ENCODE measurements at regions not wholly inside any gene's neighbourhood (a gene's known extent, or its start where the extent isn't known, plus 50 kb on each side); places are given as distances from the start of the nearest gene placed in this dataset.

GRCh38 chr7:26428571-26428970, 136.9 kb downstream of the SNX10 start:
- H3K4me1 ChIP-seq (ENCODE audit: control insufficient read depth in 4 of 4, insufficient read depth in 4 of 4, low read length in 3 of 4) = no peaks in the 10 kb centered on the region
- H3K9ac ChIP-seq (ENCODE audit: low read depth in 1 of 2, low read length in 2 of 2) = no peak overlapping the region
- WGBS = 70% methylated on average over 3 of the region's 3 CpGs
- no peak overlapping the region for H3K27ac ChIP-seq (ENCODE audit: low read depth in 1 of 2, low read length in 2 of 2)
- TF ChIP-seq FOXA1 (IDR thresholded peaks at IDR 0.05) (no peak), YY1 (IDR thresholded peaks at IDR 0.05) (no peak), ATF3 (IDR thresholded peaks at IDR 0.05) (no peak), HNF4A (conservative IDR thresholded peaks at IDR 0.05) (no peak), RAD21 (IDR thresholded peaks at IDR 0.05) (no peak), GABPA (IDR thresholded peaks at IDR 0.05 in 1 of 2, conservative IDR thresholded peaks at IDR 0.05 in 1 of 2) (no peak), RXRA (IDR thresholded peaks at IDR 0.05) (no peak), CTCF (IDR thresholded peaks at IDR 0.05; ENCODE audit: low read depth, low read length, missing input control) (no peak), NR2F2 (IDR thresholded peaks at IDR 0.05) (no peak)
- no peak for DNase-seq (ENCODE audit: low spot score)
- H3K4me3 ChIP-seq (ENCODE audit: low read depth in 1 of 3, low read length in 3 of 3) = no peak overlapping the region
- H3K36me3 ChIP-seq (ENCODE audit: control insufficient read depth in 4 of 4, insufficient read depth in 3 of 4, low read depth in 1 of 4, low read length in 3 of 4) = no peaks in the 10 kb centered on the region
- H3K9me3 ChIP-seq (ENCODE audit: control insufficient read depth in 4 of 4, low read length in 3 of 4) = no peaks in the 10 kb centered on the region
- H3K27me3 ChIP-seq (ENCODE audit: control insufficient read depth in 4 of 4, insufficient read depth in 4 of 4, low read length in 3 of 4) = no peaks in the 10 kb centered on the region

- no peaks in the 10 kb centered on the region for H3K36me3 ChIP-seq (ENCODE audit: control insufficient read depth in 4 of 4, insufficient read depth in 3 of 4, low read depth in 1 of 4, low read length in 3 of 4)
- TF ChIP-seq EGR1 (IDR thresholded peaks at IDR 0.05; ENCODE audit: low read depth in 2 of 2) = no peak
- no peak for TF ChIP-seq SP1 (IDR thresholded peaks at IDR 0.05)
- no peak for TF ChIP-seq FOXA1 (IDR thresholded peaks at IDR 0.05)
- TF ChIP-seq RXRA (IDR thresholded peaks at IDR 0.05) = no peak
- TF ChIP-seq ATF3 (IDR thresholded peaks at IDR 0.05) = no peak
- DNase-seq (ENCODE audit: low spot score) = no peak
- no peaks in the 10 kb centered on the region for H3K9me3 ChIP-seq (ENCODE audit: control insufficient read depth in 4 of 4, low read length in 3 of 4)
- no peaks in the 10 kb centered on the region for H3K27me3 ChIP-seq (ENCODE audit: control insufficient read depth in 4 of 4, insufficient read depth in 4 of 4, low read length in 3 of 4)
- no peaks in the 10 kb centered on the region for H3K4me1 ChIP-seq (ENCODE audit: control insufficient read depth in 4 of 4, insufficient read depth in 4 of 4, low read length in 3 of 4)
- 86% methylated on average over 5 of the region's 5 CpGs for WGBS
- no peak overlapping the region for H3K4me3 ChIP-seq (ENCODE audit: low read depth in 1 of 3, low read length in 3 of 3)
- no peak overlapping the region for H3K9ac ChIP-seq (ENCODE audit: low read depth in 1 of 2, low read length in 2 of 2)
- H3K27ac ChIP-seq (ENCODE audit: low read depth in 1 of 2, low read length in 2 of 2) = no peak overlapping the region
Measured at GRCh38 chr7:26429168-26429567, 137.5 kb downstream of the SNX10 start.

- Histone ChIP-seq H3K27ac (ENCODE audit: low read depth in 1 of 2, low read length in 2 of 2) (no peak overlapping the region), H3K9me3 (ENCODE audit: control insufficient read depth in 4 of 4, low read length in 3 of 4) (no peaks in the 10 kb centered on the region), H3K36me3 (ENCODE audit: control insufficient read depth in 4 of 4, insufficient read depth in 3 of 4, low read depth in 1 of 4, low read length in 3 of 4) (no peaks in the 10 kb centered on the region), H3K27me3 (ENCODE audit: control insufficient read depth in 4 of 4, insufficient read depth in 4 of 4, low read length in 3 of 4) (no peaks in the 10 kb centered on the region), H3K4me3 (ENCODE audit: low read depth in 1 of 3, low read length in 3 of 3) (no peak overlapping the region), H3K4me1 (ENCODE audit: control insufficient read depth in 4 of 4, insufficient read depth in 4 of 4, low read length in 3 of 4) (no peaks in the 10 kb centered on the region), H3K9ac (ENCODE audit: low read depth in 1 of 2, low read length in 2 of 2) (no peak overlapping the region)
- DNase-seq (ENCODE audit: low spot score) = no peak
- TF ChIP-seq MAX (IDR thresholded peaks at IDR 0.05) (no peak), SP1 (IDR thresholded peaks at IDR 0.05) (no peak), EGR1 (IDR thresholded peaks at IDR 0.05; ENCODE audit: low read depth in 2 of 2) (no peak), REST (IDR thresholded peaks at IDR 0.05) (no peak)
- 64% methylated on average over 3 of the region's 3 CpGs for WGBS
Measured at GRCh38 chr7:26434974-26435373, 143.3 kb downstream of the SNX10 start.
